ENCODE measurements at regions not wholly inside any gene's neighbourhood (a gene's known extent, or its start where the extent isn't known, plus 50 kb on each side); places are given as distances from the start of the nearest gene placed in this dataset.

DNA sequence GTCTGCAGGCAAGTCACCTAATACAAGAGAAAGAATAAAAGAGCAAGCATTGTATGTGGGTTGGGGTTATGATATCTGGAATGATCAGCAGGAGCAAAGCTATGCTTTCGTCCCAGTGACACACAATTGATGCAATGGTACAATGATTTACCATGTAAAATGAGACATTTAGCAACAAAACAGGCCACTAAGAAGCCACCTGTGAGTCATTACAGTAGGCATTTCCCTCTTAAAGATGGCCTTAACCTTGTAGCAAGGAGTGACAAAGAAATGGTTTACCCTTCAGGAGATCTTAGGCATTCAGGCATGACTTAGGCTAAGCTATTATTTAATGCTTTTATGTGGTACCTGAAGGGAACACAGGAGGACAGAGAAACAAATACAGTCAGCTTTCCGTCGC, 373.3 kb upstream of the RBMS3 start:
- no peak for DNase-seq

- no peak for DNase-seq
Observed at GRCh38 chr3:28912120-28912885, 368.6 kb upstream of the RBMS3 start.

- DNase-seq, result peak; percentile 78
Observed at GRCh38 chr3:28915741-28916500, 364.9 kb upstream of the RBMS3 start.

DNA sequence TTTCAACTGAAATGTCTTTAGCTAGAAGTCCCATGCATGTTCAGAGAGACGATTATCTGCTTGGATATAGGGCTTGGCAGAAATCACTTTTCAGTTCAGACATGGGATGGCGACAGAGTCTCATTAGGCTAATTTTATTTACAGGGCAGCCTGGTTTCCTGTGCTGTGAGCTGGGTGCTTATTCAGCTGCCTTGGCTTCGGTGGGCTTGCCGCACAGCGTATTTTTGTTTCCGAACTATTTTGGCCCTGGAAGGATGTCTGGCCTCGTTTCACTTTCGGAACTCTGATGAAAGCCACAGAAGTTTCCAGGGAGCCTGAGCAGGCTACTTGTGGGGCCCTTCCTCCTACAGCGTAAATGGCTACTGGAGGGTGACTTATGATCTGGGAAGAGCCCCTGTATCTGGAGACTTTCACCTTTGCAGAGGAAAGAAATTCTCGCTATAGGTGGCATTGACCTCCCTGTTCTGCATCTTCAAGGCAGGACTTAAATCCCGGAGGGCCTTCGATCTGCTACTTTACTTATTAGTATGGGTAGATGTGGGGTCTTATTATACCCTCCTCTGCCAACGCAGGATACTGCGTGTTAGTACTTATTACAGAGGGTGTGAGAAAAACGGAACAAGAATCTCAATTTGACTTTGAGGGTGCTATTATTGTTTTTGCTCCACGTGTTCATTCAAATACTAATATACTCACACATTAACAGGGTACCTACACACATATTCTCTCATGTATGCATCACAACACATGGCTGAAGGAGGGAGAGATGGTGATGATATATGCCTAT, 364.0 kb upstream of the RBMS3 start:
- peak; percentile 61 for DNase-seq

DNA sequence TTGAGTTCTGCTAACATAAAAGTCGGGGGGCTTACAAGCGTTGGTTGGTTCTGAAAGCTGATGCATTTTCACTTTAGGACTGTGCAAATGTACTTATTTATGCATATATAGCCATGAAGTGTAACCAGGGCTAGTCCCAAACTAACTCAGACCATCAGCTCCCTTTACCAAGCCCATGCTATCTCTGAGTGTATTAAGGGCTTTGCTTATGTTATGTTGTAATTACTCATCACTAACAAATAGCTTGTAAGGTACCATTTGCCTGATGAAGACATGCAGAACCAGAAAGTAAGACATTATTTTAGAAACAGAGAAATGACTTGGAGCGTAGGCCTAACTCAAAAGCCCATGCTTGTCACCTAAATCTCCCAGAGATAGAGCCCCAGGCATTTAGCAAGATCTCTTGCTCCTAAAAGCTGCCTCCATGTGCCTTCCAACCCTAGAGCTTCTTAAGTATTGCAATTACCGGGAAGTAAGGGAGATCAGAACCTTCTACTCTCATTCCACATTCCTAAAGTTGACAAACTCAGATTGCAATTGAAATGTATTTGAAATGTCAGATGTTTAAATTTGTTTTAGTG, 362.9 kb upstream of the RBMS3 start:
- peak; percentile 5 for DNase-seq

DNA sequence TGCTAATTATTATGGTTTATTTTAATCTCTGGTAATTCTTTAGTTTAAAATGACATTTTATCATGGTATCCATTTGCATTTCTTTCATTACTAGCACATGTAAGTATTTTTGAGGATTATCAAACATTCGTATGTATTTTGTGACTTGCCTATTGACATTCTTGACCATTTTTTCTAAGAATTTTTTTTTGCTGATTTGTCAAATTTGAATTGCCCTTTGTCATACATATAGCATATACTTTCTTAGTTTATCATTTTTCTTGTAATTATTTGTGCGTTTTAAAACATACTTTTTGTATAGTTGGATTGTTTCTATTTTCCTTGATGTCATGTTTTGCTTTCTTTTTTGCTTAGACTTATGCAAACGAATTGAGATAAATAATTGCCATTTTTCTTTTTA, 358.5 kb upstream of the RBMS3 start:
- no peak for DNase-seq

DNA sequence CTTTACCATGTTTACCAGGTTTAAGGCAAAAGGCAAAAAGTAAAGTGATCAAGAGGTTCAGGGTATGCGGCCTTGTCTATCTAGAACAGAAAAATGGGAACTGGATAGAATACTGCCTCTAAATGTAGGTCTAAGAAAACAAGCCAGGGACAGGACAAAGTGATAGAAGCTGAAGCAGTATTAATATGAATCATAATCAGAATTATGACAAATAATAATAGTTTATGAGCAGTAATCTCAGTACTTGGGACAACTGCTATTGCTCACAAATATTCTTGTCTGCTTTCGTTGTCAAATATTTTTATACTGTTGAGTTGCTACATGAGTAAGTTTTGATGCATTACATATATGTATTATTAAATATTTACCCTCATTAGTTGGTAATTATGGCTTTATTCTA, 356.9 kb upstream of the RBMS3 start:
- DNase-seq, result no peak

- no peak for DNase-seq
Observed at GRCh38 chr3:28924744-28925360, 356.0 kb upstream of the RBMS3 start.

DNA sequence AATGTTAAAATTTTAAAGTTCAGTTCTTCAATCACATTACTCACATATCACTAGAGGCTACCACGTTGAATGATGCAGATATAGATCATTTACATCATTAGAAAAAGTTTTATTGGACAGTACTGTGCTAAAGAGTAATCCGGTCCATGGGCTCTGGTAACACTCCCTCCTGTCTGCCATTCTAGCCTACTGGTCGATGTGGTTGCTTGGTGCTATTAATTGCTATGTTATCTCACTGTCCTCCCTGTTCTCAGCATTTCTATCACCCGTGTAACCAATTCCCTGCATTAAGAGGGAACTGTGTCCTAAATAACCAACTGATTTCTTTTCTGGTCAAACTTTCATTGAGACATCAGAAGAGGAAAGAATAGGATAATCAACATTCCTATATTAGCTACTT, 347.5 kb upstream of the RBMS3 start:
- no peak for DNase-seq

- DNase-seq, result no peak
Observed at GRCh38 chr3:28934126-28934813, 346.6 kb upstream of the RBMS3 start.

GRCh38 chr3:28935146-28935545, 345.7 kb upstream of the RBMS3 start:
- DNase-seq, result no peak

DNA sequence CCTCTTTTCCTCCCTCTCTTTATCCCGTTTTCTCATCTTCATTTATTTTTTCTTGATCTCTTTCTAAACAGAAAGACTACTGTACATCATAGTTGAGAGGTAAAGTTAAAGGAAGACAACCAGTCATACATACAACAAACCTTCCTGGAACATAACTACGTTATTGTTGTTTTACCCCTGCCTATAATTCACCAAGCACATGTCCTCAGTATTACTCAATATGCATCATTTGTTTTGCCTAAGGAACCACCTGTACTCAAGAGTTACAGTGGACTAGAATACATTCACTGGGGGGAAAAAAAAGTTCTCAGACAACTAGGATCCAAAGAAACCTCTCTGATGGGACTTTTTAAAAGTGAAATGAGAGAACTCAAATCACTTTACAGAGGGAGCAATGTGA, 344.7 kb upstream of the RBMS3 start:
- no peak for DNase-seq

GRCh38 chr3:28940530-28940929, 340.3 kb upstream of the RBMS3 start:
- DNase-seq, result no peak

DNA sequence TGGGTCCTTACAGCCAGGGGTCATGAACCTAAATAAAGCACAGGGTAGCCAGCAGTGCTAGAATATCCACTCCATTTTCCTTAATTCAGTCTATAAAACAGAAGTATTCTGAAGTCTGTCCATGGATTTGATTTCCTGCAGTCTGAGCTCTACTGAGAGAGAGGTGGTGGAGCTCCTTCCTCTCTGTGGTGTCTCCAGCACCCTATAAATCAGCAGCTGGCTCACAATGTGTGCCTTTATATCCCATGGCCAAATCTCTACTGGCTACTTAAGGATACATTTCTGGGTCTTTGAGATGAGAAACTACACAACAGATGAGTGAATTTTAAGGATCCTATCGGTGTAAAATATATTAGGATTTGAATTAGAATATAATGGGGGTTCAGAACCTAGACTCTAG, 339.9 kb upstream of the RBMS3 start:
- no peak for DNase-seq

DNA sequence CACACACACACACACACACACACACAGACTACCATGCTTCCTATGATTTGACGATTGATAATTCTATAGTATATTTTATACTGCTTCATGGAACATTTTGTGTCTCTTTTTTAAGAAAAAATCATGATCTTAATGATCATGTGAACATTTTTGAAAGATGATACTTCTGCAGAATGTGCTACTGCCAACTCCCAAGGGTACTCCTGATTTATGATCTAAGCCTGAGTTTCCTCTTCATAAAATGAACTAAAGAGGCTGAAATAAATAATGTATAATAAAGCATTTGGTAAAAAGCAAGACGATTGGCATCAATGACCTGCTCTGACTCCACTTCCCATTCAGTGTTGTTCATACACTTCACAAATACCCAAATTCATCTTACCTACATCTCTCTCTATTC, 333.8 kb upstream of the RBMS3 start:
- DNase-seq, result no peak

DNA sequence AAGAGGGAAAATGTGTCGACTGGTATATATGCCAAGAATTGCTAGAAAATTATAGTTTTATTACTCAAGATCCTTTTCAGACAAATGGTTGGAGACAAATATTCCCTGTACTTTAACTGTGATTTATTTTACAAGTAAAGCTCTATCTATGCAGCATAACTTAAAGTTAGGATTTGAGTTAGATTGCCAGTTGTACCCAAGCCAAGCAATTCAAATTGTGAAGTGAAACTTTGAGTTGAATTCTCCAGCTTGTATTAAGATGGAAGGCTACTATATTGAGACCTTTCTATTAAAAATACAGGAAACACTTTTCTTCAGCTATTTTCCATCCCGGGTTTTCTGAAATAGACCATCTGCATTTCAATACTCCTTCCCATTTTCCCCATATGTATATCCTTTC, 333.1 kb upstream of the RBMS3 start:
- DNase-seq, result no peak

- DNase-seq, result no peak
Observed at GRCh38 chr3:28948685-28949084, 332.2 kb upstream of the RBMS3 start.

DNA sequence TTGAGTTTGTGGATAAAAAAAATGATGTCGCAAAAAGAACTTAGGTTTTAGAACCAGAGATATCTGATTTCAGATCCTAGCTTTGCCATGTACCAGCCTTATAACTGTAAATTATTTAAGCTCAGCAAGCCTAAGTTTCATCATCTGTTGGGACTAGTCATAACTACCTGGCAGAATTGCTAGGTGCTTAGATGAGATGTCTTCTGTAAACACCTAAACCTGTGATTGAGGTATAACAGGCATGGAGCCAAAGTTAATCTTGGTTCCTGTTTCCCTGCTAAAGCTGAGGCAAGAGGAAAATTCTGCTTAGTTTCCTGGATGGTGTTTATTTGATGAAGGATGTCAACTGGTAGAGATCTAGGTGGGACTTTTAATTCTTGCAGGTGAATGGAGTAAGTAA, 331.3 kb upstream of the RBMS3 start:
- no peak for DNase-seq

GRCh38 chr3:28950614-28951013, 330.3 kb upstream of the RBMS3 start:
- DNase-seq, result no peak

DNA sequence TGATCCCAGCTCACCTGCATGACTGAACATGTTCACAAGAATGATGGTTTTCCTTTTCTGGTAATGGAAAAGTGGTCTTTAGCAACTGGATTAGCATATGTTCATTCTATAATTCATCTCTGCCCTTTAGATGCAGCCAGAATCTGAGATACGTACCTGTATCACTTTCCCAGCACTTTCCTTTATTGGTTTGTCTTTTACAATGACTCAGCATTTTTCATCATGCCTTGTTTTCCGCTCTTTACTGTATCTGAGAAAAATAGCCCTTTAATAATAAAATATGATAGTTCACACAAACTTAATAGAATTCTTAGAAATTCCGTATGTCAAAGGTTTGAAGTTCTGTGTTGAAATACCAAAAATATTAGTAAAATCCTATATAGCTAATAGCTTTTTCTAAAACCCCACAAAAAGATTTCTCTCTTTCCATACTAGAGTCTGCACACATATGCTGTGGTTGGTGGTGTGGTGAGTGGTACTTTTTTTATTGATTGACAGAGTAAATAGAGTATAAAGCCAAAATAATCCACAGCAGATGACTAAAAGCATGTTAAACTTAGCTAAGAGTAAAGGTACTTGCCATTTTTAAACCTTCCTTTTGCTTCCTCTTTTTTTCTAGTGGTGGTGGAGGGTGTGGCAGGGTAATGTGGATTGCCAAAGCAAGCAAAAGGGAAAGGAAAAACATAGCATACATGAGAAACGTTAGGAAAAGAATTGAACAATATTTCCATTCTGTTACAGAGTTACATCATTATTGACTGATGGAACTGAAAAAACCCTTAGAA, 328.9 kb upstream of the RBMS3 start:
- DNase-seq, result no peak

GRCh38 chr3:28958656-28959055, 322.2 kb upstream of the RBMS3 start:
- no peak for DNase-seq

GRCh38 chr3:28971156-28971555, 309.7 kb upstream of the RBMS3 start:
- no peak for DNase-seq

Measured in NCI-H82 (cell line).